Prostate gland (tissue), 2 donors: ENCODE measurements at regions not wholly inside any gene's neighbourhood (a gene's known extent, or its start where the extent isn't known, plus 50 kb on each side); places are given as distances from the start of the nearest gene placed in this dataset.

Experiments used
- POLR2A ChIP-seq: fragments of 450-650 bp; IDR thresholded peaks from one replicate; pipeline ENCODE4 v1.6.1; 2016; ENCODE audit warnings: antibody characterized with exemption, mild to moderate bottlenecking
- POLR2AphosphoS5 ChIP-seq: sonication (generic); formaldehyde crosslinking; IDR thresholded peaks from one replicate; pipeline ENCODE4 v1.6.1; 2017; ENCODE audit warnings: antibody characterized with exemption
- TF ChIP-seq, protein P1 (sequence below), 4 experiments: fragments of 200-600 bp in 2 of 4; fragments of 450-650 bp in 2 of 4; sonication (generic) in 2 of 4; IDR thresholded peaks; 1 replicate in 3 of 4; 2 replicates in 1 of 4; pipeline ENCODE4 v1.5.1; 2016 to 2019; ENCODE audit warnings: antibody characterized with exemption in 4 of 4, mild to moderate bottlenecking in 2 of 4, moderate library complexity in 2 of 4

DNA sequence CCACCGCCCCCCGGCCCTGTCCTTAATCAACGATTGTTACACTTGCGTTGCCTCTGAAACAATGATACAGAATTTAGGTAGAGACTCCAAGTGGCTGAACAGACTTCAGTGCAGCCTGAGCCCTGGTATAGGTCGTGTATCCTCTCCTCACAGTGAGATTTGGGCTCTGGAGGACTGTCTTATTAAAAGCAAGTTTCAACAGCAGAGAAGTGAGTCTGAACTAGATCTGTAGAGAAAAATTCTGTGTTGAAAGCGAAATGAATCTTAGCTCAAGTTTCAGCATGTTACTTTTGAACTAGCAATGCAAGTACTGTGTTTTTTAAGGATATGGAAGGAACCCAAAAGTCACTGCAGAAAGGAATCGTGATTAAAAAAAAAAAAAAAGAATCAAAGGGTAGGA lies 103.1 kb downstream of the HOXA1 start:
- TF ChIP-seq, protein P1, sequence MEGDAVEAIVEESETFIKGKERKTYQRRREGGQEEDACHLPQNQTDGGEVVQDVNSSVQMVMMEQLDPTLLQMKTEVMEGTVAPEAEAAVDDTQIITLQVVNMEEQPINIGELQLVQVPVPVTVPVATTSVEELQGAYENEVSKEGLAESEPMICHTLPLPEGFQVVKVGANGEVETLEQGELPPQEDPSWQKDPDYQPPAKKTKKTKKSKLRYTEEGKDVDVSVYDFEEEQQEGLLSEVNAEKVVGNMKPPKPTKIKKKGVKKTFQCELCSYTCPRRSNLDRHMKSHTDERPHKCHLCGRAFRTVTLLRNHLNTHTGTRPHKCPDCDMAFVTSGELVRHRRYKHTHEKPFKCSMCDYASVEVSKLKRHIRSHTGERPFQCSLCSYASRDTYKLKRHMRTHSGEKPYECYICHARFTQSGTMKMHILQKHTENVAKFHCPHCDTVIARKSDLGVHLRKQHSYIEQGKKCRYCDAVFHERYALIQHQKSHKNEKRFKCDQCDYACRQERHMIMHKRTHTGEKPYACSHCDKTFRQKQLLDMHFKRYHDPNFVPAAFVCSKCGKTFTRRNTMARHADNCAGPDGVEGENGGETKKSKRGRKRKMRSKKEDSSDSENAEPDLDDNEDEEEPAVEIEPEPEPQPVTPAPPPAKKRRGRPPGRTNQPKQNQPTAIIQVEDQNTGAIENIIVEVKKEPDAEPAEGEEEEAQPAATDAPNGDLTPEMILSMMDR (IDR thresholded peaks at IDR 0.05): no peak
- TF ChIP-seq POLR2AphosphoS5 (peak; percentile 46), POLR2A (no peak)
